ENCODE measurements at regions not wholly inside any gene's neighbourhood (a gene's known extent, or its start where the extent isn't known, plus 50 kb on each side); places are given as distances from the start of the nearest gene placed in this dataset.
"Not testable (repeated sequence)": the region's sequence is repeated elsewhere in the genome, so short reads cannot be mapped to it uniquely, and the experiment has no call there.

GRCh38 chr12:28689398-28690175 is 459.5 kb upstream of the FAR2 start:
- no peak for DNase-seq (ENCODE audit: low read depth in 2 of 2)

GRCh38 chr12:28693565-28694219 is 455.4 kb upstream of the FAR2 start:
- no peak for DNase-seq (ENCODE audit: low read depth in 2 of 2)

GRCh38 chr12:28698553-28698952 is 450.5 kb upstream of the FAR2 start:
- no peak for DNase-seq (ENCODE audit: low read depth in 2 of 2)

- DNase-seq (ENCODE audit: low read depth in 2 of 2) = no peak
Observed at GRCh38 chr12:28699029-28699428, 450.0 kb upstream of the FAR2 start.

- no peak for DNase-seq (ENCODE audit: low read depth in 2 of 2)
Observed at GRCh38 chr12:28700161-28700560, 448.9 kb upstream of the FAR2 start.

GRCh38 chr12:28704477-28705169 is 444.5 kb upstream of the FAR2 start:
- DNase-seq (ENCODE audit: low read depth in 2 of 2) = no peak

- DNase-seq (ENCODE audit: low read depth in 2 of 2) = no peak
Observed at GRCh38 chr12:28708918-28709371, 440.1 kb upstream of the FAR2 start.

- no peak for DNase-seq (ENCODE audit: low read depth in 2 of 2)
Observed at GRCh38 chr12:28709986-28710685, 438.9 kb upstream of the FAR2 start.

GRCh38 chr12:28710882-28711281 is 438.2 kb upstream of the FAR2 start:
- no peak for DNase-seq (ENCODE audit: low read depth in 2 of 2)

GRCh38 chr12:28711421-28711820 is 437.7 kb upstream of the FAR2 start:
- no peak for DNase-seq (ENCODE audit: low read depth in 2 of 2)

GRCh38 chr12:28742791-28743190 is 406.3 kb upstream of the FAR2 start:
- no peak for DNase-seq (ENCODE audit: low read depth in 2 of 2)

- no peak for DNase-seq (ENCODE audit: low read depth in 2 of 2)
Observed at GRCh38 chr12:28746734-28747325, 402.2 kb upstream of the FAR2 start.

GRCh38 chr12:28750946-28751685 is 398.0 kb upstream of the FAR2 start:
- no peak for DNase-seq (ENCODE audit: low read depth in 2 of 2)

- DNase-seq (ENCODE audit: low read depth in 2 of 2) = no peak
Observed at GRCh38 chr12:28755027-28755426, 394.1 kb upstream of the FAR2 start.

- DNase-seq (ENCODE audit: low read depth in 2 of 2) = no peak
Observed at GRCh38 chr12:28759333-28759732, 389.7 kb upstream of the FAR2 start.

GRCh38 chr12:28760040-28760903 is 388.8 kb upstream of the FAR2 start:
- DNase-seq (ENCODE audit: low read depth in 2 of 2) = not testable (repeated sequence)

- DNase-seq (ENCODE audit: low read depth in 2 of 2) = not testable (repeated sequence)
Observed at GRCh38 chr12:28761897-28762296, 387.2 kb upstream of the FAR2 start.

- DNase-seq (ENCODE audit: low read depth in 2 of 2) = no peak
Observed at GRCh38 chr12:28766398-28766797, 382.7 kb upstream of the FAR2 start.

GRCh38 chr12:28767836-28768348 is 381.2 kb upstream of the FAR2 start:
- peak; percentile 67 to 75 for DNase-seq (ENCODE audit: low read depth in 2 of 2)
